DMS 273 treated with DMSO at 0.1 percent for 48 hours (cell line): ENCODE measurements at regions not wholly inside any gene's neighbourhood (a gene's known extent, or its start where the extent isn't known, plus 50 kb on each side); places are given as distances from the start of the nearest gene placed in this dataset.
"Not testable (repeated sequence)": the region's sequence is repeated elsewhere in the genome, so short reads cannot be mapped to it uniquely, and the experiment has no call there.

Source experiments
- DNase-seq: peaks from one replicate; lab custom pipeline; 2025; lab: John Stamatoyannopoulos, UW

DNA sequence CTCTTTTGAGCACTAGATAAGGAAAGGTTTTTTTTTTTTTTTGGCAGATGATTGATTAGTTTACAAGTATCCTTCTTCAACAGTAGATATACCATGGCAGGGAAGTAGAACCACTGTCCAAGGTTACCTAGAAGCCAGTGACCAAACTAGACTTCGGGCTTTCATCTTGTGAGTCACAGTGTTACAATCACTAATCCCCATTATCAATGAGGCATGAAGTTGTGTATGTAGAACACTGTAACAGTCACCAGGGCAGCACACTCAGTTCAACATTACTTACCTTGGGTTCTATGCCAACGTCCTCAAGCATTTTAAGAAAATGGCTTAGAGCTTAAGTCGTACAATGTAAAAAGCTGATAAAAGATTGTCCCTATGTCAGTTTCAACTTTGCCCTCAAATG lies 430.9 kb downstream of the ETS1 start:
- no peak for DNase-seq

DNA sequence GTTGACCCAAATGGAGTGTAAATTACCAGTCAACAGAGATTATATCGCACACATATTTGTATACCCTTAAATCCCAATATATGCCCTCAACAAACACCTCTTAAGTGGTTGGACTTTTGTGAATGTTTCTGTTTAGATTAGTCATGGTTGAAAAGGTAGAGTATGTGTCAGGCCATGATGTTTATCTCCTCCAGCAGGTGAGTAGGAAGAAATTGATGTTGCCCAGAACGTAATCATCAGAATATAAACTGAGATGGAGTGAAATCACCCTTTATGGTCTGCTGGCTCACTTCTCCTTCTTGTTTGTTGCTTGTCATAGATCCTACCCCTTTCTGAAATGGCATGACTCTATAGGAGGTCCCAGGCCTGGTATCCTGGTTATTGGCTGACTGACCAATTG lies 431.8 kb downstream of the ETS1 start:
- no peak for DNase-seq

GRCh38 chr11:128153697-128154048 lies 433.7 kb downstream of the ETS1 start:
- no peak for DNase-seq

GRCh38 chr11:128152796-128153696 lies 434.3 kb downstream of the ETS1 start:
- DNase-seq: no peak

DNA sequence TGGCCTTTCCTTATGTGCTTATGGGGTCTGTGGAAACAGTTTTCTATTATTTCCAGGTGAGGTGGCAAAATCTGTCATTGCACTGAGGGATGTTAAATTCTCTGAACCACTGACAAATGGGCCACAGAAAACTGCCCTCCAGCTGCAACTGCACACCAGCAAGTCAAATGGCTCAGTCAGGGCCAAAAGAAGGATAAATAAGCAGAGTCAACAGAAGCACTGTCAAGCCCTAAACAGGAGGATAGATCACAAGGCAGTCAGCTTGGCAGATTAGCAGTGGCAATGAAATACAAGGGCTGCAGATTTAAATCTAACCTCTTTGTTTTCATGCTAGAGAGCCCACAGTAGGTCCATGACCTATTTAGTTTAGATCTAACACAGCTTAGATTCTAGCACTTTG lies 435.6 kb downstream of the ETS1 start:
- DNase-seq: no peak

GRCh38 chr11:128151338-128151737 lies 436.0 kb downstream of the ETS1 start:
- DNase-seq: no peak

GRCh38 chr11:128148208-128148607 lies 439.1 kb downstream of the ETS1 start:
- no peak for DNase-seq

- no peak for DNase-seq
Measured at GRCh38 chr11:128146926-128147605, 440.3 kb downstream of the ETS1 start.

DNA sequence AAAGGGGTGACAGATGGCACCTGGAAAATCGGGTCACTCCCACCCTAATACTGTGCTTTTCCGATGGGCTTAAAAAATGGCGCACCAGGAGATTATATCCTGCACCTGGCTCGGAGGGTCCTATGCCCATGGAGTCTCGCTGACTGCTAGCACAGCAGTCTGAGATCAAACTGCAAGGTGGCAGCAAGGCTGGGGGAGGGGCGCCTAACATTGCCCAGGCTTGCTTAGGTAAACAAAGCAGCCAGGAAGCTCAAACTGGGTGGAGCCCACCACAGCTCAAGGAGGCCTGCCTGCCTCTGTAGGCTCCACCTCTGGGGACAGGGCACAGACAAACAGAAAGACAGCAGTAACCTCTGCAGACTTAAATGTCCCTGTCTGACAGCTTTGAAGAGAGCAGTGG lies 447.1 kb downstream of the ETS1 start:
- DNase-seq: not testable (repeated sequence)

DNA sequence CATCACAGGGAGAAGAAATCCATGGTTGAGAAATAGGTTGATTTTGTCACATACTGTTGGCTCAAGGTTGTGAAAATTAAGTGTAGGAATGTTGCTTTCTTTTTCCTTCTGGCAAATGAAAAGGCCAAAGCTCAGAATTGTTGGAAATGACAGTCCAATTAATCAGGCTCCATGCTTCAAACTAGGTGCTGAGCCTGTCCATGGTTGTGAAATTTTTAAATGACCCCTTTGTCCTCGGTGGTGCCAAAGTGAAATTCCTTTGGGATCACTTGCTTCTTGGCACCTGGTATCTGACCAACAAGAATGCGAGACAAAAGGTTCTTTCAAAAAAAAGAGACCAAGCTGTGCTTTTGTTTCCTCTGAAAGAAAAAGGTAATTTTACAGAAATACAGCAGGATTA lies 451.9 kb downstream of the ETS1 start:
- DNase-seq: no peak

- DNase-seq: no peak
Measured at GRCh38 chr11:128133501-128133900, 453.9 kb downstream of the ETS1 start.

- DNase-seq: no peak
Measured at GRCh38 chr11:128130052-128130451, 457.3 kb downstream of the ETS1 start.

GRCh38 chr11:128125723-128126122 lies 461.6 kb downstream of the ETS1 start:
- DNase-seq: no peak

- no peak for DNase-seq
Measured at GRCh38 chr11:128116885-128117284, 470.5 kb downstream of the ETS1 start.

DNA sequence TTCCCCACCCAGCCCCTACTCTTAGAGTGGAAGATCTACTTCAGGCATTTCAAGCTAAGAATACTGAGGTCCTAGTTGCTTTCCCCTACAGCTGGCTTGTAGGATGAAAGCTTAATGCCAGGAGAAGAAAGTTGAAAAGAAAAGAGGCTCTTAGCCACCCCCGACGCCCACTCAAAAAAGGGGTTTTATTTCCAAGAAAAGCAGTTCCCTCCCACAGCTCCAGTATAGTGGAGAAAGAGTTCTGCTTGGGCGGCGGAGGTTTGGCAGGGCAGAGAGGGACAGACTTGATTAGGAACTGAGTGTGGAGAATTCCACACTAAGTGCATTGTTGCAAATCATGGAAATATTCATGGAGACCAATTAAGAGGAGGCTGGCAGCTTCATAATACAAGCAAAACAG lies 470.9 kb downstream of the ETS1 start:
- no peak for DNase-seq

DNA sequence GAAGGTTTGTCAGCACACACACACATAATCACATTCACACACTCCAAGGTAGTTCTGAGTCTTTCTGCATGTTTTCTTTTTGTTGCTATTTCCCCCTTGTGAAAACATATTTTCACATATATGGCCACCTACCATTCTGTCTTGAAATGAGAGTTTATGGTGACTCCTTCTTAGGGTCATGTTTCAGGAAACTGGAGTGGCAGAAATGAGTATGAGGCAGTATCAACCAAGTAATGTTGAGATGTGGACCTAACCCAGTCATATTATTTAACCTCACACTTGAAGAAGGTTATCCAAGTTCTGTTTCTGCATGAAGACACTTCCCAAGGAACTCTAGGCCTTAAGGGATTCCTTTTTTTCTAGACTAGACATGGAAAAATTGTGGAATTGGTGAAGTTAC lies 481.4 kb downstream of the ETS1 start:
- no peak for DNase-seq

DNA sequence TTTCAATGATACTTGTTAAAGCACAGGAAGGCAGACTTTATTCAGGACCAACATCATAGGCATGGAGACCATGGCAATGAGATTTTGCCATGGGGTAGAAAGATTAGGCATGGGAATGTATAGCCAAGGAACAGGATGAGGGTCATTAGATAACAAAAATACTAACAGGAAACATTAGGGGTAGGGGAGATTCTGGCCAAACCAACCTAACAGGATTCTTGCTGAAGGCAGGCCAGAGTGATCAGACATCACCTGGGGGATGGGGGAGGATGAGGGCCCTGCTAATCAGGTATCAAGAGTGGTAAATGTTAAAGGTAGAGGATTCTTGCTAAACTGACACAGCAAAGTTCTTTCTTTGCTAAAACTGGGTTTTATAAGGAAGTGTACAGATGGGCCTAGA lies 481.8 kb downstream of the ETS1 start:
- DNase-seq: no peak

- DNase-seq: no peak
Measured at GRCh38 chr11:128103278-128103873, 484.0 kb downstream of the ETS1 start.

- DNase-seq: no peak
Measured at GRCh38 chr11:128098781-128099180, 488.6 kb downstream of the ETS1 start.

GRCh38 chr11:128095466-128095981 lies 491.8 kb downstream of the ETS1 start:
- DNase-seq: no peak

GRCh38 chr11:128093689-128094088 lies 493.7 kb downstream of the ETS1 start:
- no peak for DNase-seq

DNA sequence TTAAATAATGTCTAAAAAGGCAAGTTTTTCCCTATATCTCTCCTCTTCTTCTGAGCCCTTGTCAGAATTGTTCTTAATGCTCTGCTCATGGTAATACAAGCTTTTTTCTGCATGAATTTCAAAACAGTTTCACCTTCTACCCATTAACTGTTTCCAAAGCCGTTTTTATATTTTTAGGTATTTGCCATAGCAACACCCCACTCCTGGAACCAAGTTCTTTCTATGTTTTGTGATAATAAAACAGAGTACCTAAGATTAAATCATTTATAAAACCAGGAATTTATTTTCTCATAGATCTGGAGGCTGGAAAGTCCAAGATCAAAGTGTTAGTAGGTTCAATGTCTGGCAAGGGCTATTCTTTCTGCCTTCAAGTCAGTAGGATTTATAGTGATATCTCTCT lies 497.4 kb downstream of the ETS1 start:
- DNase-seq: no peak

- DNase-seq: no peak
Measured at GRCh38 chr11:128086794-128087193, 500.6 kb downstream of the ETS1 start.
